Ishikawa (cell line): ENCODE measurements at regions not wholly inside any gene's neighbourhood (a gene's known extent, or its start where the extent isn't known, plus 50 kb on each side); places are given as distances from the start of the nearest gene placed in this dataset.

Experiments
- CEBPB ChIP-seq: IDR thresholded peaks from 2 replicates; pipeline ENCODE4 v1.6.1; 2012
- CREB1 ChIP-seq: IDR thresholded peaks from 2 replicates; pipeline ENCODE4 v1.6.1; 2012; ENCODE audit warnings: low read depth
- EGR1 ChIP-seq: IDR thresholded peaks from 2 replicates; pipeline ENCODE4 v1.6.1; 2012
- EP300 ChIP-seq: IDR thresholded peaks from 2 replicates; pipeline ENCODE4 v1.6.1; 2012; ENCODE audit warnings: borderline replicate concordance
- FOXM1 ChIP-seq: IDR thresholded peaks from 2 replicates; pipeline ENCODE4 v1.6.1; 2012; ENCODE audit warnings: low read depth, borderline replicate concordance
- MAX ChIP-seq: IDR thresholded peaks from 2 replicates; pipeline ENCODE4 v1.6.1; 2012
- NFIC ChIP-seq: IDR thresholded peaks from 2 replicates; pipeline ENCODE4 v1.6.1; 2012
- RAD21 ChIP-seq: IDR thresholded peaks from 2 replicates; pipeline ENCODE4 v1.6.1; 2012; ENCODE audit warnings: low read depth
- REST ChIP-seq: IDR thresholded peaks from 2 replicates; pipeline ENCODE4 v1.6.1; 2012; ENCODE audit warnings: low read depth, mild to moderate bottlenecking
- TAF1 ChIP-seq: IDR thresholded peaks from 2 replicates; pipeline ENCODE4 v1.6.1; 2012; ENCODE audit warnings: low read depth, mild to moderate bottlenecking
- TCF12 ChIP-seq: IDR thresholded peaks from 2 replicates; pipeline ENCODE4 v1.6.1; 2012; ENCODE audit warnings: low read depth
- TEAD4 ChIP-seq: IDR thresholded peaks from 2 replicates; pipeline ENCODE4 v1.6.1; 2012
- USF1 ChIP-seq: IDR thresholded peaks from 2 replicates; pipeline ENCODE4 v1.6.1; 2012
- YY1 ChIP-seq: IDR thresholded peaks from 2 replicates; pipeline ENCODE4 v1.6.1; 2012; ENCODE audit warnings: low read depth
- ZBTB7A ChIP-seq: IDR thresholded peaks from 2 replicates; pipeline ENCODE4 v1.6.1; 2012; ENCODE audit warnings: low read depth

GRCh38 chrX:5397409-5397808, 831.3 kb downstream of the NLGN4X start:
- TF ChIP-seq TAF1 (no peak), YY1 (no peak), NFIC (no peak), ZBTB7A (no peak), EGR1 (no peak)

- TF ChIP-seq NFIC (no peak), RAD21 (no peak)
These were observed 838.3 kb downstream of the NLGN4X start for GRCh38 chrX:5390376-5390775.

- TF ChIP-seq CEBPB = no peak
- TF ChIP-seq CREB1 = no peak
- no peak for TF ChIP-seq TCF12
- TF ChIP-seq RAD21 = no peak
- TF ChIP-seq TEAD4 = no peak
- no peak for TF ChIP-seq YY1
- no peak for TF ChIP-seq FOXM1
- TF ChIP-seq MAX = no peak
- TF ChIP-seq ZBTB7A = no peak
- no peak for TF ChIP-seq REST
- TF ChIP-seq EP300 = no peak
- TF ChIP-seq TAF1 = no peak
- TF ChIP-seq USF1 = no peak
- no peak for TF ChIP-seq EGR1
- TF ChIP-seq NFIC = no peak
These were observed 840.6 kb downstream of the NLGN4X start for GRCh38 chrX:5388087-5388486.

- TF ChIP-seq TAF1 (no peak), TEAD4 (no peak), MAX (no peak), EGR1 (no peak), EP300 (no peak), YY1 (no peak)
These were observed 848.2 kb downstream of the NLGN4X start for GRCh38 chrX:5380426-5380825.

GRCh38 chrX:5341902-5342301, 886.8 kb downstream of the NLGN4X start:
- TF ChIP-seq RAD21 = no peak
- no peak for TF ChIP-seq TEAD4
- TF ChIP-seq REST = peak; percentile 36; the same call in 1 of the 2 replicates
- TF ChIP-seq ZBTB7A = no peak
- no peak for TF ChIP-seq NFIC
- TF ChIP-seq CREB1 = no peak

- TF ChIP-seq TEAD4 (no peak), CEBPB (no peak), USF1 (no peak), NFIC (no peak), ZBTB7A (no peak), EGR1 (no peak), TCF12 (no peak), RAD21 (no peak), REST (no peak), YY1 (no peak), CREB1 (no peak), TAF1 (no peak), FOXM1 (no peak), MAX (no peak)
These were observed 891.5 kb downstream of the NLGN4X start for GRCh38 chrX:5337160-5337559.
